T-cell (primary cell): ENCODE measurements at regions not wholly inside any gene's neighbourhood (a gene's known extent, or its start where the extent isn't known, plus 50 kb on each side); places are given as distances from the start of the nearest gene placed in this dataset.

Experiments
- ATAC-seq, 4 experiments: fragments of 200-7000 bp in 3 of 4; fragments of 150-1000 bp in 1 of 4; cut with Tn5 transposase; replicated peaks in 1 of 4; 1 replicate in 3 of 4; 2 replicates in 1 of 4; pipeline ENCODE4 v1.10.0; 2021; ENCODE audit warnings: moderate library complexity in 3 of 4, mild to moderate bottlenecking in 2 of 4, moderate number of reproducible peaks in 1 of 4
- CTCF ChIA-PET, 2 donors: fragments of 300-600 bp; sonication (Branson Sonifier 250); formaldehyde crosslinking; loops; one replicate each; lab custom pipeline; 2022; ENCODE audit warnings: antibody characterized with exemption in 2 of 2; lab: Charles Lee
- POLR2A ChIA-PET, 2 donors: fragments of 300-600 bp; sonication (Branson Sonifier 250); formaldehyde crosslinking; loops; one replicate each; lab custom pipeline; 2022; ENCODE audit warnings: antibody characterized with exemption in 2 of 2; lab: Charles Lee
- DNase-seq, 35 experiments: peaks; one replicate each; pipeline versions ENCODE4 v3.0.0 to v3.0.0-alpha.2; 2013 to 2023
- H3K27ac ChIP-seq: one replicate; pipeline ENCODE4 v1.5.1; 2013; ENCODE audit warnings: low read length
- H3K27me3 ChIP-seq, 2 experiments: replicated peaks in 1 of 2; 1 replicate in 1 of 2; 2 replicates in 1 of 2; pipeline versions ENCODE4 v1.6.1 to v1.7.0; 2013; ENCODE audit warnings: low read length in 1 of 2, mixed read lengths in 1 of 2; ENCODE audit not compliant: control insufficient read depth in 2 of 2, insufficient read depth in 2 of 2; ENCODE audit errors: extremely low read depth in 1 of 2
- H3K36me3 ChIP-seq, 2 donors: 1 replicate in 1 of 2; 2 replicates in 1 of 2; pipeline versions ENCODE4 v1.6.1 to v1.7.0; 2013; ENCODE audit warnings: low read length in 1 of 2; ENCODE audit not compliant: control insufficient read depth in 2 of 2, insufficient read depth in 1 of 2; ENCODE audit errors: extremely low read depth in 1 of 2
- H3K4me1 ChIP-seq, 2 experiments: 1 replicate in 1 of 2; 2 replicates in 1 of 2; pipeline versions ENCODE4 v1.6.1 to v1.7.0; 2013; ENCODE audit warnings: low read length in 2 of 2, mixed read lengths in 1 of 2; ENCODE audit not compliant: insufficient read depth in 2 of 2, control insufficient read depth in 1 of 2; ENCODE audit errors: extremely low read depth in 1 of 2
- H3K4me3 ChIP-seq, 2 donors: 1 replicate in 1 of 2; 2 replicates in 1 of 2; pipeline versions ENCODE4 v1.5.1 to v1.7.0; 2013; ENCODE audit warnings: mild to moderate bottlenecking in 2 of 2, low read length in 1 of 2, moderate library complexity in 1 of 2; ENCODE audit not compliant: control insufficient read depth in 1 of 2; ENCODE audit errors: extremely low read depth in 1 of 2
- H3K9me3 ChIP-seq: 2 replicates; pipeline ENCODE4 v1.7.0; 2013
- H3K27ac Mint-ChIP-seq, 2 donors: one replicate each; pipeline ENCODE4 v1.8.0; 2020 to 2021; ENCODE audit warnings: mild to moderate bottlenecking in 2 of 2, mixed read lengths in 2 of 2
- H3K27me3 Mint-ChIP-seq, 2 donors: one replicate each; pipeline ENCODE4 v1.8.0; 2021 to 2022; ENCODE audit warnings: mixed read lengths in 2 of 2
- H3K36me3 Mint-ChIP-seq: one replicate; pipeline ENCODE4 v1.8.0; 2021; ENCODE audit warnings: mixed read lengths
- H3K4me1 Mint-ChIP-seq, 3 donors: one replicate each; pipeline ENCODE4 v1.8.0; 2020 to 2022; ENCODE audit warnings: mixed read lengths in 3 of 3, mild to moderate bottlenecking in 1 of 3
- H3K4me3 Mint-ChIP-seq, 3 donors: one replicate each; pipeline ENCODE4 v1.8.0; 2020 to 2022; ENCODE audit warnings: mild to moderate bottlenecking in 3 of 3, mixed read lengths in 3 of 3, moderate library complexity in 3 of 3
- H3K9me3 Mint-ChIP-seq, 3 donors: one replicate each; pipeline ENCODE4 v1.8.0; 2020 to 2022; ENCODE audit warnings: mixed read lengths in 3 of 3
- WGBS: methylation state at CpG from one replicate; pipeline ENCODE4 v1.1.5; 2013; ENCODE audit warnings: missing lambda C conversion rate; ENCODE audit not compliant: insufficient coverage; 5-methylcytosine and 5-hydroxymethylcytosine counted together

GRCh38 chr4:111992351-111993168, 152.7 kb upstream of the FAM241A start:
- ChIA-PET POLR2A (no interaction called here), CTCF (no interaction called here)
- no peaks in the 10 kb centered on the region for H3K4me1 Mint-ChIP-seq
- Histone ChIP-seq H3K36me3 (no peaks in the 10 kb centered on the region), H3K4me1 (no peaks in the 10 kb centered on the region), H3K4me3 (no peak overlapping the region), H3K9me3 (no peaks in the 10 kb centered on the region), H3K27me3 (no peaks in the 10 kb centered on the region), H3K27ac (no peak overlapping the region)
- ATAC-seq (no peak), DNase-seq (no peak)
- no peaks in the 10 kb centered on the region for H3K36me3 Mint-ChIP-seq
- no peak overlapping the region for H3K4me3 Mint-ChIP-seq
- H3K27ac Mint-ChIP-seq = no peak overlapping the region
- WGBS = no CpG with 5 or more reads among the region's 7 CpGs
- no peaks in the 10 kb centered on the region for H3K9me3 Mint-ChIP-seq
- H3K27me3 Mint-ChIP-seq = peaks cover 14 to 42% of the 10 kb centered on the region in 2 donors

- Mint-ChIP-seq H3K36me3 (no peaks in the 10 kb centered on the region), H3K9me3 (peaks cover 0 to 6% (median 4%) of the 10 kb centered on the region in 3 donors), H3K4me1 (no peaks in the 10 kb centered on the region), H3K4me3 (no peak overlapping the region), H3K27me3 (peaks cover 14 to 46% of the 10 kb centered on the region in 2 donors), H3K27ac (no peak overlapping the region)
- Histone ChIP-seq H3K4me1 (no peaks in the 10 kb centered on the region), H3K27me3 (no peaks in the 10 kb centered on the region), H3K4me3 (no peak overlapping the region), H3K36me3 (no peaks in the 10 kb centered on the region), H3K9me3 (no peaks in the 10 kb centered on the region), H3K27ac (no peak overlapping the region)
- CTCF ChIA-PET = no interaction called here
- POLR2A ChIA-PET = no interaction called here
- ATAC-seq = no peak
- no peak for DNase-seq
- WGBS = no CpG with 5 or more reads among the region's 1 CpG
Observed at GRCh38 chr4:111994392-111994791, 150.9 kb upstream of the FAM241A start.

- no peak overlapping the region for H3K27ac ChIP-seq
- H3K27me3 ChIP-seq = no peaks in the 10 kb centered on the region
- H3K4me1 ChIP-seq = no peaks in the 10 kb centered on the region
- CTCF ChIA-PET = interaction anchor here in 1 of 2 donors (0.6 kb wide), 1 partner anchor 44 kb away, joined by 9 read pairs; no protein-coding TSS in a partner anchor
- H3K4me3 ChIP-seq = no peak overlapping the region
- no peaks in the 10 kb centered on the region for H3K9me3 ChIP-seq
- POLR2A ChIA-PET = no interaction called here
- no peaks in the 10 kb centered on the region for H3K36me3 Mint-ChIP-seq
- peaks cover 11 to 45% of the 10 kb centered on the region in 2 donors for H3K27me3 Mint-ChIP-seq
- H3K36me3 ChIP-seq = no peaks in the 10 kb centered on the region
- no peak overlapping the region for H3K4me3 Mint-ChIP-seq
- H3K9me3 Mint-ChIP-seq = peaks cover 0 to 6% (median 4%) of the 10 kb centered on the region in 3 donors
- 63% methylated on average over 1 of the region's 4 CpGs for WGBS
- ATAC-seq = no peak
- H3K4me1 Mint-ChIP-seq = no peaks in the 10 kb centered on the region
- no peak for DNase-seq
- no peak overlapping the region for H3K27ac Mint-ChIP-seq
Observed at GRCh38 chr4:111997785-111998184, 147.5 kb upstream of the FAM241A start.

- no peak overlapping the region for H3K4me3 Mint-ChIP-seq
- CTCF ChIA-PET = no interaction called here
- POLR2A ChIA-PET = no interaction called here
- DNase-seq (no peak), ATAC-seq (no peak)
- H3K4me3 ChIP-seq = no peak overlapping the region
- no peak overlapping the region for H3K27ac Mint-ChIP-seq
- H3K27ac ChIP-seq = no peak overlapping the region
- no peaks in the 10 kb centered on the region for H3K36me3 Mint-ChIP-seq
- WGBS = no CpG with 5 or more reads among the region's 3 CpGs
- H3K4me1 Mint-ChIP-seq = no peaks in the 10 kb centered on the region
- H3K4me1 ChIP-seq = no peaks in the 10 kb centered on the region
- H3K9me3 Mint-ChIP-seq = peaks cover 0 to 6% (median 4%) of the 10 kb centered on the region in 3 donors
- no peaks in the 10 kb centered on the region for H3K36me3 ChIP-seq
- no peaks in the 10 kb centered on the region for H3K9me3 ChIP-seq
- H3K27me3 ChIP-seq = no peaks in the 10 kb centered on the region
- H3K27me3 Mint-ChIP-seq = peaks cover 4 to 34% of the 10 kb centered on the region in 2 donors
Observed at GRCh38 chr4:111999801-112000200, 145.5 kb upstream of the FAM241A start.

GRCh38 chr4:112001041-112001440, 144.2 kb upstream of the FAM241A start:
- no peaks in the 10 kb centered on the region for H3K4me1 Mint-ChIP-seq
- no peaks in the 10 kb centered on the region for H3K27me3 ChIP-seq
- peaks cover 0 to 6% (median 4%) of the 10 kb centered on the region in 3 donors for H3K9me3 Mint-ChIP-seq
- no peak overlapping the region for H3K4me3 ChIP-seq
- no peak overlapping the region for H3K4me3 Mint-ChIP-seq
- peaks cover under 1 to 33% of the 10 kb centered on the region in 2 donors for H3K27me3 Mint-ChIP-seq
- H3K4me1 ChIP-seq = no peaks in the 10 kb centered on the region
- H3K36me3 ChIP-seq = no peaks in the 10 kb centered on the region
- no peaks in the 10 kb centered on the region for H3K36me3 Mint-ChIP-seq
- H3K9me3 ChIP-seq = no peaks in the 10 kb centered on the region
- WGBS = no CpG with 5 or more reads among the region's 1 CpG
- no peak for ATAC-seq
- ChIA-PET CTCF (no interaction called here), POLR2A (no interaction called here)
- DNase-seq = no peak
- no peak overlapping the region for H3K27ac Mint-ChIP-seq
- no peak overlapping the region for H3K27ac ChIP-seq

- no peaks in the 10 kb centered on the region for H3K4me1 Mint-ChIP-seq
- Histone ChIP-seq H3K9me3 (no peaks in the 10 kb centered on the region), H3K36me3 (no peaks in the 10 kb centered on the region), H3K27ac (no peak overlapping the region), H3K4me3 (no peak overlapping the region), H3K27me3 (no peaks in the 10 kb centered on the region), H3K4me1 (no peaks in the 10 kb centered on the region)
- ChIA-PET CTCF (interaction anchor here in 1 of 2 donors (0.6 kb wide), 1 partner anchor 74 kb away, joined by 3 read pairs; no protein-coding TSS in a partner anchor), POLR2A (no interaction called here)
- 75% methylated on average over 2 of the region's 2 CpGs for WGBS
- H3K27me3 Mint-ChIP-seq = peaks cover 0 to 22% of the 10 kb centered on the region in 2 donors
- no peak for DNase-seq
- H3K9me3 Mint-ChIP-seq = peaks cover 0 to 6% (median 4%) of the 10 kb centered on the region in 3 donors
- H3K4me3 Mint-ChIP-seq = no peak overlapping the region
- ATAC-seq = no peak
- no peaks in the 10 kb centered on the region for H3K36me3 Mint-ChIP-seq
- no peak overlapping the region for H3K27ac Mint-ChIP-seq
Observed at GRCh38 chr4:112002248-112002661, 143.0 kb upstream of the FAM241A start.
